Right cardiac atrium (tissue), 5 donors: ENCODE measurements at regions not wholly inside any gene's neighbourhood (a gene's known extent, or its start where the extent isn't known, plus 50 kb on each side); places are given as distances from the start of the nearest gene placed in this dataset.
"Not testable (repeated sequence)": the region's sequence is repeated elsewhere in the genome, so short reads cannot be mapped to it uniquely, and the experiment has no call there.

Experiments used
- ATAC-seq, 2 donors: fragments of 200-7000 bp; cut with Tn5 transposase; one replicate each; pipeline versions ENCODE4 v1.8.0 to v1.9.1; 2020; ENCODE audit warnings: moderate library complexity in 2 of 2, mild to moderate bottlenecking in 1 of 2
- DNase-seq, 3 donors: peaks; one replicate each; pipeline ENCODE4 v3.0.0-alpha.2; 2020
- H3K27ac ChIP-seq: one replicate; pipeline ENCODE4 v1.5.1; 2013; ENCODE audit warnings: mild to moderate bottlenecking, low read length, control low read depth, moderate library complexity
- H3K27me3 ChIP-seq: one replicate; pipeline ENCODE4 v1.6.1; 2013; ENCODE audit not compliant: control insufficient read depth, insufficient read depth
- H3K4me1 ChIP-seq: one replicate; pipeline ENCODE4 v1.6.1; 2013; ENCODE audit warnings: low read length; ENCODE audit not compliant: control insufficient read depth, insufficient read depth
- H3K4me3 ChIP-seq: one replicate; pipeline ENCODE4 v1.5.1; 2013; ENCODE audit warnings: low read length, control low read depth
- H3K9me3 ChIP-seq: one replicate; pipeline ENCODE4 v1.6.1; 2013; ENCODE audit warnings: low read length; ENCODE audit not compliant: control insufficient read depth
- WGBS: extraction: QIAGEN DNeasy Blood & Tissue Kit; methylation state at CpG from one replicate; pipeline ENCODE4 v1.1.7; 2013; 5-methylcytosine and 5-hydroxymethylcytosine counted together
- intact Hi-C, 4 donors: fragments of 100-400 bp; cut with DNase I; formaldehyde crosslinking; loops; one replicate each; pipeline versions ENCODE4 v1.11.0 to v1.14.0; 2022 to 2023
- donor health status: healthy with polysubstance abuse.
- donor health status: DM: no; HTN: yes; CAD: no.
- donor health status: DM: no; HTN: no; CAD: no.
- donor health status: DM: no; HTN: yes; CAD: no; lungs with severe emphysema.
- donor health status: DM: yes; HTN: yes; CAD: no.

- WGBS = 26% methylated on average over 1 of the region's 1 CpG
- Histone ChIP-seq H3K9me3 (no peaks in the 10 kb centered on the region), H3K4me1 (no peaks in the 10 kb centered on the region), H3K27me3 (no peaks in the 10 kb centered on the region), H3K27ac (no peak overlapping the region), H3K4me3 (no peak overlapping the region)
- no peak for DNase-seq
- intact Hi-C loops = no loop called here
- no peak for ATAC-seq
Measured at GRCh38 chr3:118128886-118129285, 905.8 kb downstream of the IGSF11 start.

- H3K4me3 ChIP-seq = no peak overlapping the region
- WGBS = 57% methylated on average over 2 of the region's 2 CpGs
- H3K9me3 ChIP-seq = no peaks in the 10 kb centered on the region
- ATAC-seq = no peak
- H3K27ac ChIP-seq = no peak overlapping the region
- intact Hi-C loops = no loop called here
- no peaks in the 10 kb centered on the region for H3K4me1 ChIP-seq
- H3K27me3 ChIP-seq = no peaks in the 10 kb centered on the region
- no peak for DNase-seq
Measured at GRCh38 chr3:118137778-118138177, 896.9 kb downstream of the IGSF11 start.

- no peak overlapping the region for H3K4me3 ChIP-seq
- WGBS = 88% methylated on average over 4 of the region's 4 CpGs
- ATAC-seq (no peak), DNase-seq (peak in 1 of 3 donors; percentile 12)
- H3K27me3 ChIP-seq = no peaks in the 10 kb centered on the region
- no peak overlapping the region for H3K27ac ChIP-seq
- intact Hi-C loops = no loop called here
- no peaks in the 10 kb centered on the region for H3K4me1 ChIP-seq
- H3K9me3 ChIP-seq = no peaks in the 10 kb centered on the region
Measured at GRCh38 chr3:118144919-118145318, 889.7 kb downstream of the IGSF11 start.

GRCh38 chr3:118146658-118147375 is 887.8 kb downstream of the IGSF11 start:
- DNase-seq (no peak), ATAC-seq (no peak)
- Histone ChIP-seq H3K27me3 (no peaks in the 10 kb centered on the region), H3K27ac (no peak overlapping the region), H3K9me3 (no peaks in the 10 kb centered on the region), H3K4me1 (no peaks in the 10 kb centered on the region), H3K4me3 (no peak overlapping the region)
- intact Hi-C loops = no loop called here
- 62% methylated on average over 6 of the region's 6 CpGs for WGBS

- H3K27ac ChIP-seq = no peak overlapping the region
- DNase-seq = no peak
- H3K27me3 ChIP-seq = no peaks in the 10 kb centered on the region
- H3K9me3 ChIP-seq = no peaks in the 10 kb centered on the region
- intact Hi-C loops = no loop called here
- H3K4me1 ChIP-seq = no peaks in the 10 kb centered on the region
- ATAC-seq = no peak
- H3K4me3 ChIP-seq = no peak overlapping the region
Measured at GRCh38 chr3:118151164-118151563, 883.5 kb downstream of the IGSF11 start.

GRCh38 chr3:118162627-118163588 is 871.7 kb downstream of the IGSF11 start:
- ATAC-seq, intact Hi-C loops: not testable (repeated sequence)

GRCh38 chr3:118165413-118165812 is 869.2 kb downstream of the IGSF11 start:
- intact Hi-C loops = no loop called here
- H3K4me1 ChIP-seq = no peaks in the 10 kb centered on the region
- H3K4me3 ChIP-seq = no peak overlapping the region
- H3K27ac ChIP-seq = no peak overlapping the region
- 70% methylated on average over 4 of the region's 4 CpGs for WGBS
- no peak for ATAC-seq
- H3K9me3 ChIP-seq = peaks cover 2% of the 10 kb centered on the region
- H3K27me3 ChIP-seq = no peaks in the 10 kb centered on the region
- DNase-seq = no peak

More at GRCh38 chr3:118162627-118163588, 871.7 kb downstream of the IGSF11 start:
- not testable (repeated sequence) for H3K4me1 ChIP-seq, H3K9me3 ChIP-seq, H3K4me3 ChIP-seq, H3K27me3 ChIP-seq, H3K27ac ChIP-seq
- WGBS = 81% methylated on average over 12 of the region's 12 CpGs
- peak in 1 of 3 donors; percentile 28 for DNase-seq

- Histone ChIP-seq H3K27ac (no peak overlapping the region), H3K4me1 (no peaks in the 10 kb centered on the region), H3K27me3 (no peaks in the 10 kb centered on the region), H3K9me3 (no peaks in the 10 kb centered on the region), H3K4me3 (no peak overlapping the region)
- 39% methylated on average over 2 of the region's 2 CpGs for WGBS
- DNase-seq = no peak
- intact Hi-C loops = no loop called here
- ATAC-seq = no peak
Measured at GRCh38 chr3:118167571-118167970, 867.1 kb downstream of the IGSF11 start.

GRCh38 chr3:118168175-118168574 is 866.5 kb downstream of the IGSF11 start:
- WGBS = 84% methylated on average over 4 of the region's 4 CpGs
- no peaks in the 10 kb centered on the region for H3K9me3 ChIP-seq
- ATAC-seq = no peak
- no peak overlapping the region for H3K27ac ChIP-seq
- intact Hi-C loops = no loop called here
- no peak for DNase-seq
- no peaks in the 10 kb centered on the region for H3K27me3 ChIP-seq
- no peaks in the 10 kb centered on the region for H3K4me1 ChIP-seq
- H3K4me3 ChIP-seq = no peak overlapping the region

- H3K9me3 ChIP-seq = no peaks in the 10 kb centered on the region
- peak in 1 of 2 donors; percentile 36 for ATAC-seq
- intact Hi-C loops = no loop called here
- no peak overlapping the region for H3K27ac ChIP-seq
- peak in 2 of 3 donors; percentile 31 to 46 for DNase-seq
- H3K4me1 ChIP-seq = no peaks in the 10 kb centered on the region
- WGBS = 96% methylated on average over 35 of the region's 35 CpGs
- H3K27me3 ChIP-seq = no peaks in the 10 kb centered on the region
- H3K4me3 ChIP-seq = no peak overlapping the region
Measured at GRCh38 chr3:118171236-118171852, 863.3 kb downstream of the IGSF11 start.

GRCh38 chr3:118180853-118181252 is 853.8 kb downstream of the IGSF11 start:
- H3K27ac ChIP-seq = no peak overlapping the region
- no peaks in the 10 kb centered on the region for H3K27me3 ChIP-seq
- H3K9me3 ChIP-seq = no peaks in the 10 kb centered on the region
- intact Hi-C loops = no loop called here
- no peaks in the 10 kb centered on the region for H3K4me1 ChIP-seq
- no peak for DNase-seq
- no peak for ATAC-seq
- H3K4me3 ChIP-seq = no peak overlapping the region
